ENCODE measurements at regions not wholly inside any gene's neighbourhood (a gene's known extent, or its start where the extent isn't known, plus 50 kb on each side); places are given as distances from the start of the nearest gene placed in this dataset.

GRCh38 chr3:168517249-168518071 lies 421.7 kb upstream of the GOLIM4 start:
- DNase-seq (ENCODE audit: low read depth in 2 of 2): no peak

DNA sequence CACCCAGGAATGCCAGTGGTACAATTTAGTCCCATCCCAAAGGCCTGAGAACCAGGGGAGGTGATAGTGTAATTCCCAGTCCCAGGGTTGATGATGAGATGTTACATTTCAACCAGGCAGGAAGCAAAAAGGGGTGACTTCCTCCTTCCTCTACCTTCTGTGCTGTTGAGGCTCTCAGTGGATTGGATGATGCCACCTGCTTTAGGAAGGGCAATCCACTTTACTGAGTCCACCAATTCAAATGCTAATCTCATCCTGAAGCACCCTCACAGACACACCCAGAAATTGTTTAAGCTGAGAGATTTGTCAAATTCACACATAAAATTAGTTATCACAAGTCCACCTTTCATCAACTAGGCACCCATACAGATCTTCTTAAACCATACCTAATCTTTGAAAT lies 418.5 kb upstream of the GOLIM4 start:
- DNase-seq (ENCODE audit: low read depth in 2 of 2): no peak

DNA sequence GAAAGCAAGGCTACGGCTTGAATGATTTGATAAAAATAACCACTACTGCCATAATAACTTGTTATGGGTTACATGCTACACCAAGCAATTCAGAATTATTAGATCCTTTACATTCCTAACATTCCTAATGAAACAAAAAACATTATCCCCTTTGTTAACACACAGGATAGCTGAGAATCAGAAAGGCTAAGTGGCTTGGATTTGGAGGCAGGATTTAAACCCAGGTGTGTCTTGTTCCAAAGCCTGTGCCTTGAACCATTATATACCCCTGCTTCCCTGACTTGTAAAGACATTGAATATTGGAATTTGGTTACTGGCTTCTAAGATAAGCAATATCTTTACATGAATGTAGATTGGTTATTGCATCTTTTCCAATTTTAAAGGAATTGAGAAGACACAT lies 417.1 kb upstream of the GOLIM4 start:
- no peak for DNase-seq (ENCODE audit: low read depth in 2 of 2)

- DNase-seq (ENCODE audit: low read depth in 2 of 2): no peak
These were observed 415.8 kb upstream of the GOLIM4 start for GRCh38 chr3:168511428-168512014.

GRCh38 chr3:168506589-168506988 lies 410.9 kb upstream of the GOLIM4 start:
- no peak for DNase-seq (ENCODE audit: low read depth in 2 of 2)

GRCh38 chr3:168501570-168501969 lies 405.8 kb upstream of the GOLIM4 start:
- no peak for DNase-seq (ENCODE audit: low read depth in 2 of 2)

DNA sequence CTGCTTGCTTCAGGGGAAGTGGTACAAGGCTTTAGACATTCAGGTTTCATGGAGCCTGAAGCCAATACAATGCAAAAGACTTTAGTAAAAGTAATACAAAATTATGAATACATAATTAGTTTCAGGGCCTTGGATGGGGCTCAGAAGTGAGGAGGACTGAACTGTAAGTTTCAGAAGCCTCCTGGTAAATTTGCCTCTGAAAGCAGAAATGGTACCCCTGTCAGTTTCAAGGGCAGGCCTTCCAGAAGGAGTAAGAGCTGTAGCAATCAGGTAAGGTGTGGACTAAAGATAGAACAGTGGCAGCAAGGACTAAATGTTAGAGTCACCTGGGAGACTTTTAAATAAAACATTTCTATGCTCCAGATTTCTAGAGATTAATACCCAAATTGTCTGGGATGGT lies 402.5 kb upstream of the GOLIM4 start:
- DNase-seq (ENCODE audit: low read depth in 2 of 2): no peak

DNA sequence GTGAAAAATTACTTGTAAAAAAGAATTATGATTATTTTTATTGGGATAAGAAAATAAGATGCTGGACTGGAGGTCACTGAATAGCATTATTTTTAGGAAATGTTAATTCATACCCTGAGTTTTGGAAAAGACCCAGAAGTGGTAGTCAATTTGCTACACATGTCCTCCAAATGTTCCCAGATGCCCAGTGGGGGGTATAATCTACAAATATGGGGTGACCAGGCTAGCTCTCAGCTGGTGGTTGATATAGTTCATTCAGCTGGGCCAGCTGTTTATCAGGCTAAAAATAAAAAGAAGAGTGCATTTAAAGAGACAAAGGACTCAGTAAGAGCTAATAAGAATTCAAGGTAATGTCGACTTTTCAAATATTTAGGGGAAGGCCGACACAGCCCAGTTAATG lies 402.0 kb upstream of the GOLIM4 start:
- DNase-seq (ENCODE audit: low read depth in 2 of 2): no peak

GRCh38 chr3:168497183-168497582 lies 401.5 kb upstream of the GOLIM4 start:
- no peak for DNase-seq (ENCODE audit: low read depth in 2 of 2)

DNA sequence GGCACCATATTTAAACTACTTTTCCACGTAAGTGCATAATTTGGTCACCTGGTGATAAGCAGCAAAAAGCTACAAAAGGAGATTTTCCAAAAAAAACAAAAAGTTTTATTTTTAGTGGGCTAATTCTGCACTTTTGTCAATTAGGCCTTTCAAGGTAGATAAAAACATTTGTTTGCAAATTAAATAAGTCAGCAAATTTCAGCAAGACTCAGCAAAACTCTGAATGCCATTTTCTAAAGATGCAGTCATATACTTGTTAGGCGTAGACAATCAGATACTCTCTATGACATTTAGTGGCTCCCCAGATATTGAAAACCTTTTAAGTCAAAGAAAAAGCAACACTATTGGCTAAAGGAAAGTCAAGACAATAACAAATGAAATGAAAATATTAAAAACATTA lies 400.2 kb upstream of the GOLIM4 start:
- no peak for DNase-seq (ENCODE audit: low read depth in 2 of 2)

DNA sequence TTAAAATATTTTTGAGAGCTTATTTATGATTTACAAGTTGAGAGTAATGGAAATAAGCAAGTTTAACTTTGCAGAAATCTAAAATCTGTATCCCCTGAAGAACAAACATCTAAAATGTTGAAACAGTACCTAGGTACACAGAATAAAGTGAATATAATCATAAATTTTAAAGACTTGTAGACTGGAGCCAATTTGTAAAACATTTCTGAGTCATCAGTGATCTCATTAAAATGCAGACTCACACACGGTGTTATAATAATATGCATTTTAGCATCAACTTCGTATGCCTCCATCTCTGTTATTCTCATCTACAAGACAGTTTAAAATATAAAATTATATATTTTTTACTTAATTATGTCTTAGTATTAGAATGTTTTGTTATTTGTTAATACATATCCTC lies 399.5 kb upstream of the GOLIM4 start:
- DNase-seq (ENCODE audit: low read depth in 2 of 2): no peak

GRCh38 chr3:168493412-168494205 lies 397.9 kb upstream of the GOLIM4 start:
- DNase-seq (ENCODE audit: low read depth in 2 of 2): no peak

DNA sequence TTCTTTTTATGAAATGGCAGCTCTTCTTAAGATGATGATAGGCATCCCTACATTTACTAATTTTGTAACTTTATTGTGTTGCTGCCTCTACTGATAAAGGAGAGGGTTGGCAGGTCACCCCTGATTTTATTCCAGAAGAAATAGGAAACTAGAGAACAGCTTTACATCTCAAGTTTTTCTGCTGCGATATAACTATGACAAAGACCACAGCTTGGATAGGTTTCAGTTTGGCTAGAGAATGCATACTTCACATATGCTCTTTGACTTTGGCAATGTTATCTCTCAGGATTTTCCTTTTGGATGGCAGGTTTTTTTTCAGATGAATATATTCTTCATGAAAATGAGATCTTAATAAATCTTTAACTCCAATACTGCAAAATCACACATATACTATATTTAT lies 395.3 kb upstream of the GOLIM4 start:
- DNase-seq (ENCODE audit: low read depth in 2 of 2): no peak

DNA sequence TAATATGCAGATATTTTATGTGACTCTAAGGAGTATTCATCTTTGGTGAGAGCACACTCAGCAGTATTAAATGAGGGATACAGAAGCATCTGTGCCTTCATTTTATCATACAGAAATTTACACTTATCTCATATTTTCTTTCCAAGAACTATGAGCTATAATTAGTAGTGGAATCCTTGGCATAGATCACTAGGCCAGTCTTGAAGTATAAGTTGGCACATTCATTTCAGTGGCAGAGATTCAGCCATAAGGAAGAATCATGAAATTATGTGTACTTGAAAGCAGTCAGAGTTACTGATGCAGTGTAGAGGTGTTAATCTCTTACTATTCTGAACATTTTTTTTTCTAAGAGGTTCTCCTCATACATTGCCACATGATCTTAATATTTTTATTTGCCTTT lies 393.6 kb upstream of the GOLIM4 start:
- DNase-seq (ENCODE audit: low read depth in 2 of 2): no peak

DNA sequence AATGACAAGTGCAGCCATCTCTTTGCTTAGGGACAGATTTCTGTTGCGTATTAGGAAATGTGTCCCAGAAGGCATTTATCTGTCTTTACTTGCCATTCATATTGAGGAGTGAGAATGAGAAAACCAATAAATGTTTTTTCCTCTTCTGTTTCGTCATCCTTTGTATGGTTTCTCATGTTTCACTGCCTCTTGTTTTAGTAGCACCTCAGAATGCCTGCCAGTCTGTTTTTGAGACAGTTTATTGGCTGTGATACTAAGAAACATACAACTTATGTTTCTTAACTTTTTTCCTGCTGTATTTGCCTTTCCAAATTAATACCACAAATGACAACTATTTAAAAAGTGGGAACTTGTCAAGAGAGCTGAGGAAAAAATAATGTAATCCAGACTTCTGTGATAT lies 390.2 kb upstream of the GOLIM4 start:
- DNase-seq (ENCODE audit: low read depth in 2 of 2): no peak

DNA sequence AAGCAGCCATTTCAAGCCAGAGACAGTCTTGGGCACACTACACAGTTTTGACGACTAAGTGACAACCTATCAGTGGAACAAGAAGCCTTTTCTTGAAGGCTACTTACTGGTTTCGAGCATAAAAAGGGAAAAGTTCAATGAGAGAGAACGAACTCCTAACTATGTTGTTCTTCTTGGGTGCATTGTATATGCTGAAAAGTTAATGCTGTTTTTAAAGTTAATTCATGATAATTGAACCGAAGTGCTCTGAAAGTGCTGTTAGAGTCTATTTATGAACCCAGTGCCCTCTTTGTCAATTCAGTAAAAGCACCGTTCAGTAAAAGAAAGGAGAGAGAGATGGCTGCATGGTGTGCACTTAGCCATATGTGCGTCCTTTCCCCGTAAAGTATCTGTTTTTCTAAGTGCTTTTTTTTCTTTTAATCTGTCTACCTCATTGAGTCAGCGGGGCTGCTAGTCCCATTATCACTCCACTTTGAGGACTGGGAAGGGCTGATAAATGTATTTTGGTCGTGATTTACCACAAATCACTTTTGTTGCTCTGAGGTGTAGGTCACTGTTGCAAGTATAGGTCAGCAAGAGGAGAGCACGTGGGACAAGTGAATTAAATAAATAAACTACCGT lies 380.7 kb upstream of the GOLIM4 start:
- no peak for DNase-seq (ENCODE audit: low read depth in 2 of 2)

DNA sequence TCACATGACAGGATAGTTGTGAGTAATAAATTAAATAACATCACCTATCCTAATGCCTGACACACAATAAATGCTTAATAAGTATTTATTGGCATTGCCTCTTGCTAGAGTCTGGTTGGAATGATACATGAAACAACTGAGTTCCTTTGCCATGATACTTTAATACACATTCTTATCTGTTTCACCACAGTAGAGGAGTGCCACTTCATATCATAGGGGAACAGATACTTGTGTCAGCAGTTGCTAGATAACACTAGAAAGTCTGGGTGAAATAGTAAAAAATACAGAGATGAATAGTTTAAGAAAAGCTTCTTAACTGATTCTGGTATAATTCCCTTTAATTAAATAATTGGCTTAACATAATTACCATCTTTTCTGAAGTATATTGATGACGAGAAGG lies 380.0 kb upstream of the GOLIM4 start:
- no peak for DNase-seq (ENCODE audit: low read depth in 2 of 2)

DNA sequence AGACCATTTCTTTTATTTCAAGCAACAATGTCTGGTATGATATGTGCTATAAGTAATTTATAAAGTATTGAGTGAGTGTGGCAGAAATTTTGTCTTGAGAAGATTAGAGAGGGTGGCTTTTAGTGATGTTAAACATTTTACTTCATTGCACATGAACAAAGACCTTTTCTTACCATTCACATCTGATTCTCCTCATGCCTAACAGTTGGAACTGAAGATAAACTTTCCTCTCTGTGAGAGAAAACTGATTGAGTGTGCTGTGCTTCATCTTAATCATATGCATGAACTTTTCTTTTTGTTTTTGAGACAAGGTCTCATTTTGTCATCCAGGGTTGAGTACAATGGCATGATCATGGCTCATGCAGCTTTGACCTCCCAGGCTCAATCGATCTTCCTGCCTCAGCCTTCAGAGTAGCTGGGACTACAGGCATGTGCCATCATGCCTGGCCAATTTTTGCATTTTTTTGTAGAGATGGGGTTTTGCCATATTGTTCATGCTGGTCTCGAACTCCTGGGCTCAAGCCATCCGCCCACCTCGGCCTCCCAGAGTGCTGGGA lies 377.7 kb upstream of the GOLIM4 start:
- DNase-seq (ENCODE audit: low read depth in 2 of 2): no peak

DNA sequence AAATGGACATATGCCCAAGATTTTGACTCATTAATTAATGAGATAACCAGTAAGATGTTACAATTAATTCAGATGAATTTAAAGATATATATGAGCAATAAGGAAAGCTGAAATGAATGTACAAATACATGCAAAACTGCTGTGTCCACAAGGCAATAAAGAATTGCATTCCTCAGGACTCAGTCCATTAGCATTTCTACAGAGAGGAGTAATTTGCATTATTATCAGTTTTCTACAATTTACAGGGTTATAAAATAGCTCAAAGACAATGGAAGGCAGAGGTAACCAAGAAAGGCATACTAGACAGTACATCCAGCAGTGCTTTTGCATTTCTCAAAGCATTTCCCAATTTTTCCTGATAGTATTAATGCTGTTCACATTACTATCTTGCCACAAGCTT lies 377.1 kb upstream of the GOLIM4 start:
- DNase-seq (ENCODE audit: low read depth in 2 of 2): no peak

DNA sequence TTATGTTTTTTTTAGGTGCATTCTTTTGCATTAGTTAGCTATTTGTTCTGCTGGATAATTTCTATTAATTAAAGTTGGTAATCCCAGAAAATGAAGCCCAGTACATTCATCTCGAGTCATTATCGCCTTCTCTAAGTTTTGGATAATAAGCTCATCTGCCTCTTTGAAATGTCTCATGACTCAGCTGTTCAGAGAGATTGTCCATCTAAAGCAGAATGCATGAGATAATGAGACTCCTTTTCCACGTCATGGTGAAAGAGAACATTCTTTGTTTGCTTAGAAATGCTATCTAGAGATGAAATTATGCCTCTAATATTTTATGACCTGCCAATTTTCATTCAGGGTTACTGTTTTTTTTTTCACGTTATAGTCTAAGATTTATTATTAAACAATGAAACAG lies 374.7 kb upstream of the GOLIM4 start:
- DNase-seq (ENCODE audit: low read depth in 2 of 2): no peak

DNA sequence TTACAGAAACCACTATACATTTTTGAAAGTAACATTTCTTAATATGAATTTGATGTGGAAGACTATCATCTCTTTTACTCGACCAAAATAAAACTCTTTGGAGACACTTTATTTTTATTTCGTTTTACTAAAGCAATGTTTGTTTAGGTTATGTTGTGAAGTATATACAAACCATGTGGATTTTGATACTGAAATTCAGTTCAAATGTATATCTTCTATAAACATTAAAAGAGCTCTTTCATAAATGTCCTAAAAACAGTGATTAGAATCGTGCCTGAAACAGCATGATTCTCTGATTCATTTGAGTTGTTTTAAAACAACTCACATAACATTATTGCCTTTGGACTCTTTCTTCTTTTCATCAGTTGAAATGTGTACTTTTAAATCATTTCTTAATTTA lies 373.7 kb upstream of the GOLIM4 start:
- no peak for DNase-seq (ENCODE audit: low read depth in 2 of 2)

DNA sequence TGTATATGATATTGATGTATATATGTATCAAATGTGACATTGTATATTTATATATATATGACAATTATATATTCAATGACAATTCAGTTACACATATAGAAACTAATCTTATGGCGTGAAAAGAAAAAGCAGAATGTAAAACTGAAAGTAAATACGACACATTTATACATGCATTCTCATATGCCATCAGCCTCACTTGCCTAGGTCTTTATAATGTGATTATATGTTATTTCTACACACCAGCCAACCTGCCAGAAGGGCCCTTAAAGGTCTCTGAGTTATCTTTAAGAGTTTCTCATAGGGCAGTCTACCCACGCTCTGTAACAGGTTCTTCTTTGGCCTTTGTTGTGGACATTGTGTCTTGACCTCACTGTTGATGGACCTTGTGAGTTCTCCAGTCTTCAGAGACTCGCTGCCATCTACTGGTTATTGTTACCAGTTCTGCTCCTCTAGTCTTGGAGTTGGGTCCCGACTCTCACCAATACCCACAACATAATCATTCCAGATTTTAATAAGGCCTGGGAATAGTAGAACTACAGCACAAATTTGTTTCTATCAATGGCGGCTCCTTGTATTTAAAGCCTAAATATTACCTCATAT lies 371.5 kb upstream of the GOLIM4 start:
- DNase-seq (ENCODE audit: low read depth in 2 of 2): peak in 1 of 2 experiments; percentile 1

Data from fibroblast of skin of left biceps (primary cell).